GM12878 (cell line): ENCODE measurements at regions not wholly inside any gene's neighbourhood (a gene's known extent, or its start where the extent isn't known, plus 50 kb on each side); places are given as distances from the start of the nearest gene placed in this dataset.

Experiments
- ATAC-seq: fragments of 200-7000 bp; cut with Tn5 transposase; 3 replicates; pipeline ENCODE4 v1.9.1; 2020; ENCODE audit warnings: mild to moderate bottlenecking, moderate library complexity
- BruUV-seq: library from RNA; stranded (reverse); fragments of 400-500 nt; replicated peaks from 2 replicates; lab custom pipeline; 2021; lab: Mats Ljungman, UMichigan
- CTCF ChIA-PET: fragments of 300-600 bp; sonication (Branson Sonifier 250); formaldehyde crosslinking; extraction: SDS; loops from one replicate; lab custom pipeline; 2021; ENCODE audit warnings: inconsistent platforms; lab: Yijun Ruan, JAX
- POLR2A ChIA-PET: fragments of 350-600 bp; formaldehyde crosslinking; extraction: SDS; loops from one replicate; lab custom pipeline; 2021; ENCODE audit warnings: inconsistent platforms; lab: Charles Lee
- RAD21 ChIA-PET: fragments of 300-600 bp; sonication (Branson Sonifier 250); formaldehyde crosslinking; loops from one replicate; lab custom pipeline; 2023; ENCODE audit warnings: antibody characterized with exemption; ENCODE audit not compliant: unreplicated experiment; lab: Charles Lee
- SMC1A ChIA-PET: fragments of 300-600 bp; sonication (Branson Sonifier 250); formaldehyde crosslinking; loops from one replicate; lab custom pipeline; 2023; ENCODE audit not compliant: unreplicated experiment, uncharacterized antibody; lab: Charles Lee
- DNase-seq: peaks from one replicate; pipeline ENCODE4 v3.0.0-alpha.2; 2011; ENCODE audit warnings: low read depth, low spot score
- FAIRE-seq: peaks from 3 replicates; lab custom pipeline; 2011; peaks lifted over from hg19 to GRCh38; lab: Jason Lieb, UNC
- H2AFZ ChIP-seq: 2 replicates; pipeline ENCODE4 v1.6.0; 2011; ENCODE audit warnings: low read depth, low read length, control low read depth; ENCODE audit not compliant: control insufficient read depth
- H3K27ac ChIP-seq: 2 replicates; pipeline ENCODE4 v1.5.1; 2011; ENCODE audit warnings: control low read depth; ENCODE audit not compliant: control insufficient read depth, insufficient read depth
- H3K27me3 ChIP-seq, 2 experiments: replicated peaks in 1 of 2; 2 replicates each; pipeline versions ENCODE4 v1.6.0 to v1.6.1; 2011; ENCODE audit warnings: low read length in 1 of 2; ENCODE audit not compliant: control insufficient read depth in 2 of 2, insufficient read depth in 2 of 2
- H3K36me3 ChIP-seq, 2 experiments: 2 replicates each; pipeline ENCODE4 v1.5.1; 2011; ENCODE audit warnings: low read length in 1 of 2; ENCODE audit not compliant: control insufficient read depth in 2 of 2, insufficient read depth in 2 of 2
- H3K4me1 ChIP-seq: 2 replicates; pipeline ENCODE4 v1.6.1; 2011; ENCODE audit warnings: mild to moderate bottlenecking, low read length, moderate library complexity, mixed read lengths; ENCODE audit not compliant: control insufficient read depth, insufficient read depth
- H3K4me2 ChIP-seq: 2 replicates; pipeline ENCODE4 v1.6.0; 2011; ENCODE audit warnings: control low read depth; ENCODE audit not compliant: control insufficient read depth, insufficient read depth
- H3K4me3 ChIP-seq: fragments of 200-600 bp; sonication (generic); 2 replicates; pipeline ENCODE4 v1.5.1; 2016
- H3K79me2 ChIP-seq: 2 replicates; pipeline ENCODE4 v1.6.0; 2011; ENCODE audit warnings: low read length; ENCODE audit not compliant: control insufficient read depth, insufficient read depth
- H3K9ac ChIP-seq: 2 replicates; pipeline ENCODE4 v1.8.0; 2011; ENCODE audit warnings: low read length, control low read depth, mixed read lengths; ENCODE audit not compliant: control insufficient read depth, insufficient read depth
- H3K9me3 ChIP-seq: replicated peaks from 3 replicates; pipeline ENCODE4 v1.5.1; 2011; ENCODE audit warnings: mild to moderate bottlenecking, low read length; ENCODE audit not compliant: control insufficient read depth, insufficient read depth
- H4K20me1 ChIP-seq: 2 replicates; pipeline ENCODE4 v1.6.0; 2011; ENCODE audit not compliant: control insufficient read depth, insufficient read depth
- E2F8 ChIP-seq: fragments of 450-650 bp; IDR thresholded peaks from 2 replicates; pipeline ENCODE4 v1.6.1; 2018; ENCODE audit warnings: mild to moderate bottlenecking, low read depth, moderate library complexity; ENCODE audit not compliant: partially characterized antibody
- E4F1 ChIP-seq: fragments of 450-650 bp; IDR thresholded peaks from 2 replicates; pipeline ENCODE4 v1.6.1; 2018; ENCODE audit warnings: borderline replicate concordance, mild to moderate bottlenecking; ENCODE audit not compliant: partially characterized antibody
- HDGF ChIP-seq: fragments of 450-650 bp; IDR thresholded peaks from 2 replicates; pipeline ENCODE4 v1.6.1; 2016; ENCODE audit warnings: antibody characterized with exemption
- JUND ChIP-seq: IDR thresholded peaks from 2 replicates; pipeline ENCODE4 v1.6.1; 2012; ENCODE audit warnings: low read depth, mild to moderate bottlenecking, low read length, improper control_type of control experiment, moderate library complexity
- NRF1 ChIP-seq: conservative IDR thresholded peaks from 2 replicates; pipeline ENCODE4 v1.6.1; 2011; ENCODE audit warnings: mild to moderate bottlenecking, low read depth, low read length, improper control_type of control experiment
- PML ChIP-seq: IDR thresholded peaks from 2 replicates; pipeline ENCODE4 v1.6.1; 2012; ENCODE audit warnings: low read length, inconsistent platforms
- POU2F2 ChIP-seq: IDR thresholded peaks from 3 replicates; pipeline ENCODE4 v1.6.1; 2011; ENCODE audit warnings: low read depth, mild to moderate bottlenecking, low read length, borderline replicate concordance
- SMAD5 ChIP-seq: IDR thresholded peaks from 2 replicates; pipeline ENCODE4 v1.6.1; 2016; ENCODE audit warnings: antibody characterized with exemption, low read depth
- ZZZ3 ChIP-seq: IDR thresholded peaks from 2 replicates; pipeline ENCODE4 v1.6.1; 2011; ENCODE audit warnings: low read depth; ENCODE audit not compliant: control insufficient read depth, insufficient read length
- WGBS: methylation state at CpG from one replicate; pipeline ENCODE4 v1.1.6; 2016; ENCODE audit warnings: low lambda C conversion rate; ENCODE audit not compliant: insufficient replicate concordance, insufficient coverage; ENCODE audit errors: missing lambda C conversion rate; 5-methylcytosine and 5-hydroxymethylcytosine counted together
- in situ Hi-C: fragments of 300-500 bp; cut with MboI; formaldehyde crosslinking; loops from 9 replicates; pipeline ENCODE4 v1.14.3; 2018; ENCODE audit warnings: mixed read lengths
- intact Hi-C: fragments of 100-400 bp; cut with micrococcal nuclease; formaldehyde crosslinking; loops from one replicate; pipeline ENCODE4 v1.14.2; 2022; ENCODE audit not compliant: unreplicated experiment
- TF ChIP-seq, protein P1 (sequence below): fragments of 450-650 bp; IDR thresholded peaks from 2 replicates; pipeline ENCODE4 v1.6.1; 2017; ENCODE audit warnings: low read depth, mild to moderate bottlenecking, moderate library complexity
- TF ChIP-seq, protein P2 (sequence below): fragments of 150-350 bp; IDR thresholded peaks from 2 replicates; pipeline ENCODE4 v1.6.1; 2014; ENCODE audit warnings: mild to moderate bottlenecking, low read depth, low read length
- TF ChIP-seq, protein P3 (sequence below): fragments of 450-650 bp; IDR thresholded peaks from 2 replicates; pipeline ENCODE4 v1.6.1; 2017; ENCODE audit warnings: mild to moderate bottlenecking, moderate library complexity

DNA sequence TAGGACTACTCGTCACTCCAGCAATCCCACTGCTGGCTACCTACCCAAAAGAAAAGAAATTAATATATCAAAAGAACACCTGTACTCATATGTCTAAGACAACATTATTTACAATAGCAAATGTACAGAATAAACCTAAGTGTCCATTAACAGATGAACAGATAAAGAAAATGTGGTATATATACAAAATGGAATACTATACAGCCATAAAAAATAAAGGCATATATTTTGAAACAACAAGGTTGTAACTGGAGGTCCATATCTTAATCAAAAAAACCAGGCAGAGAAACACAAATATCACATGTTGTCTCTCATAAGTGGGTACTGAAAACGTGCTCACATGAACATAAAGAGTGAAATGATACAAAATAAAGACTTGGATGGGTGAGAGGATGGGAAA is 1073.3 kb upstream of the PHF14 start:
- ChIA-PET RAD21 (no interaction called here), SMC1A (no interaction called here), CTCF (no interaction called here), POLR2A (no interaction called here)
- TF ChIP-seq, protein P1, sequence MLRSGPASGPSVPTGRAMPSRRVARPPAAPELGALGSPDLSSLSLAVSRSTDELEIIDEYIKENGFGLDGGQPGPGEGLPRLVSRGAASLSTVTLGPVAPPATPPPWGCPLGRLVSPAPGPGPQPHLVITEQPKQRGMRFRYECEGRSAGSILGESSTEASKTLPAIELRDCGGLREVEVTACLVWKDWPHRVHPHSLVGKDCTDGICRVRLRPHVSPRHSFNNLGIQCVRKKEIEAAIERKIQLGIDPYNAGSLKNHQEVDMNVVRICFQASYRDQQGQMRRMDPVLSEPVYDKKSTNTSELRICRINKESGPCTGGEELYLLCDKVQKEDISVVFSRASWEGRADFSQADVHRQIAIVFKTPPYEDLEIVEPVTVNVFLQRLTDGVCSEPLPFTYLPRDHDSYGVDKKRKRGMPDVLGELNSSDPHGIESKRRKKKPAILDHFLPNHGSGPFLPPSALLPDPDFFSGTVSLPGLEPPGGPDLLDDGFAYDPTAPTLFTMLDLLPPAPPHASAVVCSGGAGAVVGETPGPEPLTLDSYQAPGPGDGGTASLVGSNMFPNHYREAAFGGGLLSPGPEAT, result no peak
- TF ChIP-seq PML (no peak), ZZZ3 (no peak), POU2F2 (no peak), E4F1 (no peak), JUND (no peak), SMAD5 (no peak), NRF1 (no peak), HDGF (no peak), E2F8 (no peak)
- TF ChIP-seq, protein P2, sequence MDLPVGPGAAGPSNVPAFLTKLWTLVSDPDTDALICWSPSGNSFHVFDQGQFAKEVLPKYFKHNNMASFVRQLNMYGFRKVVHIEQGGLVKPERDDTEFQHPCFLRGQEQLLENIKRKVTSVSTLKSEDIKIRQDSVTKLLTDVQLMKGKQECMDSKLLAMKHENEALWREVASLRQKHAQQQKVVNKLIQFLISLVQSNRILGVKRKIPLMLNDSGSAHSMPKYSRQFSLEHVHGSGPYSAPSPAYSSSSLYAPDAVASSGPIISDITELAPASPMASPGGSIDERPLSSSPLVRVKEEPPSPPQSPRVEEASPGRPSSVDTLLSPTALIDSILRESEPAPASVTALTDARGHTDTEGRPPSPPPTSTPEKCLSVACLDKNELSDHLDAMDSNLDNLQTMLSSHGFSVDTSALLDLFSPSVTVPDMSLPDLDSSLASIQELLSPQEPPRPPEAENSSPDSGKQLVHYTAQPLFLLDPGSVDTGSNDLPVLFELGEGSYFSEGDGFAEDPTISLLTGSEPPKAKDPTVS, result no peak
- TF ChIP-seq, protein P3, sequence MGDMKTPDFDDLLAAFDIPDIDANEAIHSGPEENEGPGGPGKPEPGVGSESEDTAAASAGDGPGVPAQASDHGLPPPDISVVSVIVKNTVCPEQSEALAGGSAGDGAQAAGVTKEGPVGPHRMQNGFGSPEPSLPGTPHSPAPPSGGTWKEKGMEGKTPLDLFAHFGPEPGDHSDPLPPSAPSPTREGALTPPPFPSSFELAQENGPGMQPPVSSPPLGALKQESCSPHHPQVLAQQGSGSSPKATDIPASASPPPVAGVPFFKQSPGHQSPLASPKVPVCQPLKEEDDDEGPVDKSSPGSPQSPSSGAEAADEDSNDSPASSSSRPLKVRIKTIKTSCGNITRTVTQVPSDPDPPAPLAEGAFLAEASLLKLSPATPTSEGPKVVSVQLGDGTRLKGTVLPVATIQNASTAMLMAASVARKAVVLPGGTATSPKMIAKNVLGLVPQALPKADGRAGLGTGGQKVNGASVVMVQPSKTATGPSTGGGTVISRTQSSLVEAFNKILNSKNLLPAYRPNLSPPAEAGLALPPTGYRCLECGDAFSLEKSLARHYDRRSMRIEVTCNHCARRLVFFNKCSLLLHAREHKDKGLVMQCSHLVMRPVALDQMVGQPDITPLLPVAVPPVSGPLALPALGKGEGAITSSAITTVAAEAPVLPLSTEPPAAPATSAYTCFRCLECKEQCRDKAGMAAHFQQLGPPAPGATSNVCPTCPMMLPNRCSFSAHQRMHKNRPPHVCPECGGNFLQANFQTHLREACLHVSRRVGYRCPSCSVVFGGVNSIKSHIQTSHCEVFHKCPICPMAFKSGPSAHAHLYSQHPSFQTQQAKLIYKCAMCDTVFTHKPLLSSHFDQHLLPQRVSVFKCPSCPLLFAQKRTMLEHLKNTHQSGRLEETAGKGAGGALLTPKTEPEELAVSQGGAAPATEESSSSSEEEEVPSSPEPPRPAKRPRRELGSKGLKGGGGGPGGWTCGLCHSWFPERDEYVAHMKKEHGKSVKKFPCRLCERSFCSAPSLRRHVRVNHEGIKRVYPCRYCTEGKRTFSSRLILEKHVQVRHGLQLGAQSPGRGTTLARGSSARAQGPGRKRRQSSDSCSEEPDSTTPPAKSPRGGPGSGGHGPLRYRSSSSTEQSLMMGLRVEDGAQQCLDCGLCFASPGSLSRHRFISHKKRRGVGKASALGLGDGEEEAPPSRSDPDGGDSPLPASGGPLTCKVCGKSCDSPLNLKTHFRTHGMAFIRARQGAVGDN, result no peak
- Histone ChIP-seq H4K20me1 (no peaks in the 10 kb centered on the region), H3K36me3 (no peaks in the 10 kb centered on the region), H3K9me3 (no peaks in the 10 kb centered on the region), H3K4me1 (no peaks in the 10 kb centered on the region), H3K27me3 (no peaks in the 10 kb centered on the region), H3K79me2 (no peaks in the 10 kb centered on the region), H3K27ac (no peak overlapping the region), H3K4me2 (no peak overlapping the region), H3K9ac (no peak overlapping the region), H2AFZ (no peak overlapping the region), H3K4me3 (no peak overlapping the region)
- 7% methylated on average over 2 of the region's 2 CpGs for WGBS
- BruUV-seq, result no TSS peak
- FAIRE-seq, result no peak
- DNase-seq, result no peak
- ATAC-seq, result no peak
- intact Hi-C loops, result no loop called here
- in situ Hi-C loops, result no loop called here
